ENCODE measurements at regions not wholly inside any gene's neighbourhood (a gene's known extent, or its start where the extent isn't known, plus 50 kb on each side); places are given as distances from the start of the nearest gene placed in this dataset.

DNA sequence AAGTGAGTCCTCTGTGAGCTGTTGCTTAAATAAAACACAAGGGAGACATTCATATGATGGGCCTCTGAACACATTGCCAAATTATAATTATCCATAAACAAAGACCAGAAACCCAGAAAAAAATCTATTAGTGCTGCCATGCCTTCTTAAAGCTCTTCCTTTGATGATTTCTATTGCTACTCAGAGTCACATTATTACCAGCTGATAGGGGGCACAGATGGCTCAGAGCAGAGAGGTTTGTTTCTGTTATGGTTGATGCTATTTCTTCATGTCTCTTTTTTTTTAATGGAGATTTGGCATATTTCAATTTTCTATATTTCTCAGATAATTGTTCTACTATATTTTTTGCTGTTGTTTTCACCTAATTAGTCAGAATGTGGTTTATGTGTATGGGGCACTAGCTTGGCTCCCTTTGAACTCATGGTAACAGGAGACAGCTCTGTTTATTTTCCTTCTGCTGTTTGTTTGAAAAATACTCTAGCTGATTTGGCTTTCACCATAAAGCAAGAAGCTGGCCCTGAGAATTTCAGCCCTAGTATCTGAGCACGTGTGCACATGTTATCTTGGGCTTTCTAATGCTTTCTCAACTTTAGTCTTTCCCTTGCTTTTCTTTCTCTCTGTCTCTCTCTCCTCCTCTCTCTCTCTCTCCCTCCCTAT lies 568.8 kb downstream of the PPARGC1A start:
- H3K4me3 Mint-ChIP-seq, result no peak overlapping the region
- ChIA-PET CTCF (no interaction called here), POLR2A (interaction anchor here in 1 of 2 donors (0.7 kb wide), 1 partner anchor 19 kb away, joined by 3 read pairs; no protein-coding TSS in a partner anchor)
- ATAC-seq (replicated peaks in 1 of 4) (no peak), DNase-seq (no peak)
- H3K27ac ChIP-seq (ENCODE audit: low read length), result no peak overlapping the region
- no peaks in the 10 kb centered on the region for H3K36me3 ChIP-seq (ENCODE audit: control insufficient read depth in 2 of 2, extremely low read depth in 1 of 2, insufficient read depth in 1 of 2, low read length in 1 of 2)
- no peaks in the 10 kb centered on the region for H3K36me3 Mint-ChIP-seq
- WGBS (ENCODE audit: insufficient coverage), result 50% methylated on average over 1 of the region's 1 CpG
- no peak overlapping the region for H3K4me3 ChIP-seq (ENCODE audit: control insufficient read depth in 1 of 2, extremely low read depth in 1 of 2, low read length in 1 of 2)
- no peaks in the 10 kb centered on the region for H3K9me3 Mint-ChIP-seq
- H3K27me3 ChIP-seq (replicated peaks in 1 of 2; ENCODE audit: control insufficient read depth in 2 of 2, extremely low read depth in 1 of 2, insufficient read depth in 2 of 2, low read length in 1 of 2), result no peaks in the 10 kb centered on the region
- H3K27me3 Mint-ChIP-seq, result peaks cover 0 to 1% of the 10 kb centered on the region in 2 donors
- no peaks in the 10 kb centered on the region for H3K9me3 ChIP-seq
- no peaks in the 10 kb centered on the region for H3K4me1 ChIP-seq (ENCODE audit: control insufficient read depth in 1 of 2, extremely low read depth in 1 of 2, insufficient read depth in 2 of 2, low read length in 2 of 2)
- H3K27ac Mint-ChIP-seq, result no peak overlapping the region
- H3K4me1 Mint-ChIP-seq, result no peaks in the 10 kb centered on the region

DNA sequence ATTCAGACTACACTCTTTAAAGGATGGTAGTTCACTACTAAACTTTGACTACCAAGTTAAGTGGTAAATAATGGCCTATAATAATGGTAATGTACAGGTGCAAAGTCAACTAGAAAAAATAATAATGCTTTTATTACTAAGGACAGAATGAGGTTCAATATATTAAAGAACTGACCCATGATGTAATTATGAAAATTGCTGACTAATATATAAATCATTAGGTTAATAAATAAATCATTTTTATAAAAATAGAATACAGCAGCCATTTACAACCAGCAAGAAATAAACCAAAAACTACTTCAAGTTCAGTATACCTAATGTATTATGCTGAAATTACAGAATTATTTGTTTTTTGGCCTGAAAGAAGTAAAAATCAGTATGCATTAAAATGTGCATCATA lies 577.2 kb downstream of the PPARGC1A start:
- no peaks in the 10 kb centered on the region for H3K27me3 Mint-ChIP-seq
- H3K4me1 Mint-ChIP-seq, result no peaks in the 10 kb centered on the region
- no peak overlapping the region for H3K27ac Mint-ChIP-seq
- no peaks in the 10 kb centered on the region for H3K36me3 Mint-ChIP-seq
- Histone ChIP-seq H3K36me3 (ENCODE audit: control insufficient read depth in 2 of 2, extremely low read depth in 1 of 2, insufficient read depth in 1 of 2, low read length in 1 of 2) (no peaks in the 10 kb centered on the region), H3K9me3 (no peaks in the 10 kb centered on the region), H3K27ac (ENCODE audit: low read length) (no peak overlapping the region), H3K27me3 (replicated peaks in 1 of 2; ENCODE audit: control insufficient read depth in 2 of 2, extremely low read depth in 1 of 2, insufficient read depth in 2 of 2, low read length in 1 of 2) (no peaks in the 10 kb centered on the region), H3K4me3 (ENCODE audit: control insufficient read depth in 1 of 2, extremely low read depth in 1 of 2, low read length in 1 of 2) (no peak overlapping the region), H3K4me1 (ENCODE audit: control insufficient read depth in 1 of 2, extremely low read depth in 1 of 2, insufficient read depth in 2 of 2, low read length in 2 of 2) (no peaks in the 10 kb centered on the region)
- CTCF ChIA-PET, result no interaction called here
- POLR2A ChIA-PET, result no interaction called here
- DNase-seq, result no peak
- H3K4me3 Mint-ChIP-seq, result no peak overlapping the region
- ATAC-seq (replicated peaks in 1 of 4), result no peak
- peaks cover 0 to 4% (median 0%) of the 10 kb centered on the region in 3 donors for H3K9me3 Mint-ChIP-seq

- H3K9me3 Mint-ChIP-seq, result peaks cover 0 to 4% (median 0%) of the 10 kb centered on the region in 3 donors
- no peaks in the 10 kb centered on the region for H3K27me3 Mint-ChIP-seq
- no peak overlapping the region for H3K4me3 Mint-ChIP-seq
- WGBS (ENCODE audit: insufficient coverage), result 86% methylated on average over 1 of the region's 3 CpGs
- Histone ChIP-seq H3K27ac (ENCODE audit: low read length) (no peak overlapping the region), H3K4me1 (ENCODE audit: control insufficient read depth in 1 of 2, extremely low read depth in 1 of 2, insufficient read depth in 2 of 2, low read length in 2 of 2) (no peaks in the 10 kb centered on the region), H3K9me3 (no peaks in the 10 kb centered on the region), H3K36me3 (ENCODE audit: control insufficient read depth in 2 of 2, extremely low read depth in 1 of 2, insufficient read depth in 1 of 2, low read length in 1 of 2) (no peaks in the 10 kb centered on the region), H3K4me3 (ENCODE audit: control insufficient read depth in 1 of 2, extremely low read depth in 1 of 2, low read length in 1 of 2) (no peak overlapping the region), H3K27me3 (replicated peaks in 1 of 2; ENCODE audit: control insufficient read depth in 2 of 2, extremely low read depth in 1 of 2, insufficient read depth in 2 of 2, low read length in 1 of 2) (no peaks in the 10 kb centered on the region)
- POLR2A ChIA-PET, result interaction anchor here in 1 of 2 donors (0.6 kb wide), 1 partner anchor 43 kb away, joined by 3 read pairs; no protein-coding TSS in a partner anchor
- H3K27ac Mint-ChIP-seq, result no peak overlapping the region
- ATAC-seq (replicated peaks in 1 of 4) (no peak), DNase-seq (no peak)
- CTCF ChIA-PET, result no interaction called here
- no peaks in the 10 kb centered on the region for H3K4me1 Mint-ChIP-seq
- no peaks in the 10 kb centered on the region for H3K36me3 Mint-ChIP-seq
Measured at GRCh38 chr4:23311983-23312382, 577.9 kb downstream of the PPARGC1A start.

DNA sequence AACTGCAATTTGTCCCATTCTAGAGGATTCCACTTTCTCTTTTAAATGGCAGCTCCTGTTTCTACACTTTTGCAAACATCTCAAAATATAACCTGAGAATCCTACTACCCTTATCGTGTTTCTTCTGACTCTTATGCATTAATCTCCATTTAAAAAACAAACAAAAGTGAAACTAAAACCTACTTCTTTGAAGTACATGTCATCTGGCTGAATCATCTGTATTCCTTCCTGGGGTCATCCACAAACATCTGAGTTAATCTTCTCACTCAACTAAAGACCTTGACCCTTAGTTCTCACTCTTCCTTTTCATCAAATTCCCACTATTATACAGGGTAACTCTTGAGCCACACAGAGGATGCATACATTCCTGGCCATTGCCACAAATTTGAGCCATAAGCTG lies 584.8 kb downstream of the PPARGC1A start:
- H3K9me3 ChIP-seq, result no peaks in the 10 kb centered on the region
- H3K4me3 ChIP-seq (ENCODE audit: control insufficient read depth in 1 of 2, extremely low read depth in 1 of 2, low read length in 1 of 2), result no peak overlapping the region
- no peak overlapping the region for H3K4me3 Mint-ChIP-seq
- H3K27ac ChIP-seq (ENCODE audit: low read length), result no peak overlapping the region
- H3K4me1 ChIP-seq (ENCODE audit: control insufficient read depth in 1 of 2, extremely low read depth in 1 of 2, insufficient read depth in 2 of 2, low read length in 2 of 2), result no peaks in the 10 kb centered on the region
- H3K36me3 ChIP-seq (ENCODE audit: control insufficient read depth in 2 of 2, extremely low read depth in 1 of 2, insufficient read depth in 1 of 2, low read length in 1 of 2), result no peaks in the 10 kb centered on the region
- no peak overlapping the region for H3K27ac Mint-ChIP-seq
- H3K36me3 Mint-ChIP-seq, result no peaks in the 10 kb centered on the region
- H3K27me3 Mint-ChIP-seq, result no peaks in the 10 kb centered on the region
- no peaks in the 10 kb centered on the region for H3K9me3 Mint-ChIP-seq
- WGBS (ENCODE audit: insufficient coverage), result 42% methylated on average over 1 of the region's 1 CpG
- H3K27me3 ChIP-seq (replicated peaks in 1 of 2; ENCODE audit: control insufficient read depth in 2 of 2, extremely low read depth in 1 of 2, insufficient read depth in 2 of 2, low read length in 1 of 2), result no peaks in the 10 kb centered on the region
- peaks cover 4 to 10% (median 8%) of the 10 kb centered on the region in 3 donors for H3K4me1 Mint-ChIP-seq
- CTCF ChIA-PET, result interaction anchor here in 1 of 2 donors (0.6 kb wide), 1 partner anchor 1318 kb away, joined by 3 read pairs; no protein-coding TSS in a partner anchor
- ATAC-seq (replicated peaks in 1 of 4), result no peak
- DNase-seq, result no peak
- POLR2A ChIA-PET, result no interaction called here

GRCh38 chr4:23298371-23298770 lies 591.5 kb downstream of the PPARGC1A start:
- Mint-ChIP-seq H3K27ac (no peak overlapping the region), H3K36me3 (no peaks in the 10 kb centered on the region), H3K9me3 (no peaks in the 10 kb centered on the region), H3K27me3 (no peaks in the 10 kb centered on the region), H3K4me1 (peaks cover 4 to 10% (median 8%) of the 10 kb centered on the region in 3 donors), H3K4me3 (no peak overlapping the region)
- ChIA-PET CTCF (no interaction called here), POLR2A (no interaction called here)
- Histone ChIP-seq H3K36me3 (ENCODE audit: control insufficient read depth in 2 of 2, extremely low read depth in 1 of 2, insufficient read depth in 1 of 2, low read length in 1 of 2) (no peaks in the 10 kb centered on the region), H3K4me3 (ENCODE audit: control insufficient read depth in 1 of 2, extremely low read depth in 1 of 2, low read length in 1 of 2) (no peak overlapping the region), H3K27ac (ENCODE audit: low read length) (no peak overlapping the region), H3K9me3 (no peaks in the 10 kb centered on the region), H3K27me3 (replicated peaks in 1 of 2; ENCODE audit: control insufficient read depth in 2 of 2, extremely low read depth in 1 of 2, insufficient read depth in 2 of 2, low read length in 1 of 2) (no peaks in the 10 kb centered on the region), H3K4me1 (ENCODE audit: control insufficient read depth in 1 of 2, extremely low read depth in 1 of 2, insufficient read depth in 2 of 2, low read length in 2 of 2) (no peaks in the 10 kb centered on the region)
- DNase-seq (no peak), ATAC-seq (replicated peaks in 1 of 4) (no peak)
- WGBS (ENCODE audit: insufficient coverage), result no CpG with 5 or more reads among the region's 1 CpG

DNA sequence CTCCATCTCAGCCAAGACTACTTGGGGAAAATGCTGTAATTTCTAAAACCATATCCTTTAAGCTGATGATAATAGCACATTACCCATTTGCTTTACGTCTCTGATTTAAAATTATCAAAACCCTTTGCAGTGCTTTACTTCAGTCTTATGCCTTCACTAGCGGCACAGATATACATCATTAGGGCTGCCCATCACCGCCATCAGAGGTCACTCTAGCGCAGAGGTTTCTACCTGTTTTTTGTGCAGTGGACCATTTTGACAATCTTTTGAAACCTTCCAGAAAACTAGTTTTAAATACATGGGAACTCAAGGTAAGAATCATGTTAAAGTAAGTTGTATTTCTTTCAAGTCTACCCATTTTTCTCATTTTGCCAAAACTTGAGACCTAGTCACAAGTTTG lies 592.5 kb downstream of the PPARGC1A start:
- Mint-ChIP-seq H3K27ac (no peak overlapping the region), H3K9me3 (no peaks in the 10 kb centered on the region), H3K36me3 (no peaks in the 10 kb centered on the region), H3K4me1 (peaks cover 1 to 8% (median 5%) of the 10 kb centered on the region in 3 donors), H3K27me3 (no peaks in the 10 kb centered on the region), H3K4me3 (no peak overlapping the region)
- Histone ChIP-seq H3K4me3 (ENCODE audit: control insufficient read depth in 1 of 2, extremely low read depth in 1 of 2, low read length in 1 of 2) (no peak overlapping the region), H3K36me3 (ENCODE audit: control insufficient read depth in 2 of 2, extremely low read depth in 1 of 2, insufficient read depth in 1 of 2, low read length in 1 of 2) (no peaks in the 10 kb centered on the region), H3K9me3 (no peaks in the 10 kb centered on the region), H3K27ac (ENCODE audit: low read length) (no peak overlapping the region), H3K4me1 (ENCODE audit: control insufficient read depth in 1 of 2, extremely low read depth in 1 of 2, insufficient read depth in 2 of 2, low read length in 2 of 2) (peaks cover under 1 to 1% of the 10 kb centered on the region in 2 experiments), H3K27me3 (replicated peaks in 1 of 2; ENCODE audit: control insufficient read depth in 2 of 2, extremely low read depth in 1 of 2, insufficient read depth in 2 of 2, low read length in 1 of 2) (no peaks in the 10 kb centered on the region)
- POLR2A ChIA-PET, result no interaction called here
- ATAC-seq (replicated peaks in 1 of 4) (no peak), DNase-seq (no peak)
- WGBS (ENCODE audit: insufficient coverage), result no CpG with 5 or more reads among the region's 4 CpGs
- CTCF ChIA-PET, result interaction anchor here in 1 of 2 donors (0.6 kb wide), 1 partner anchor 32 kb away, joined by 3 read pairs; no protein-coding TSS in a partner anchor
